ENCODE measurements at regions not wholly inside any gene's neighbourhood (a gene's known extent, or its start where the extent isn't known, plus 50 kb on each side); places are given as distances from the start of the nearest gene placed in this dataset.

DNA sequence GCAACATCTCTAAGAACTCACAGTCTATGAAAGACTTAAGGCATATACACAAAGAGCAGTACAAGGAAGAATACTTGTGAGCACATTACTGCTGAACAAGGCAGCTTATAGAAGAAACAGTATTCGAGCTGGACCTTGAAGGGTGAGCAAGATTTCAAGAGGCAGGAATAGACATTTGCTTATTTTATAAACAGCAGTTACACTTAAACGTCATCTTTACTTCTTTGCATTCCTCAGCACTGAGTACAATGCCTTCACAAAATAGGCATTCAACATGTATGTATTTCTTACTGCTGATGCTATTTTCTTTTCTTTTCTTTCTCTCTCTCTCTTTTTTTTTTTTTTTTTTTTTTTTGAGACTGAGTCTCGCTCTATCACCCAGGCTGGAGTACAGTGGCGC is 205.8 kb downstream of the ZIC4 start:
- H3K4me1 ChIP-seq (ENCODE audit: control insufficient read depth, insufficient read depth, low read length) = no peaks in the 10 kb centered on the region
- H3K27me3 ChIP-seq (ENCODE audit: control insufficient read depth, insufficient read depth, low read length) = no peaks in the 10 kb centered on the region

DNA sequence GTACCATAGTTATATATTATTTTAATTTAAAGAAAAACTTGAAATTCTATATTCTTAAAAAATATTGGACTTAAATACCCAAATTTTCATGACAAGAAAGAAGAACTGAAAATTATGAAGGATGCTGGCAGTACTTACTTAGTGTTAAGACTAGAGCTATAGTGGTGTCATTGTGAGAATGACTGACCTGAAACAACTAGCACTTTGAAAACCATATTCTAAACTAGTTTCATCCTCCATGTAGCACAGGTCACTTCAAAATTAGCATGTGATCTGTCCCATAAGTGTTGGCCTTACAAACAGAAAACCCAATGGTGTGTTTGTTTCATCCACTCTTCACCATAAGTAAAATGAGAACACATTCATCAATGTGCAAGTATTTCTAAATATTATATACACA is 208.6 kb downstream of the ZIC4 start:
- Histone ChIP-seq H3K9me3 (ENCODE audit: control insufficient read depth, insufficient read depth, low read length) (no peaks in the 10 kb centered on the region), H3K36me3 (ENCODE audit: control insufficient read depth, insufficient read depth, low read length) (no peaks in the 10 kb centered on the region), H3K4me1 (ENCODE audit: control insufficient read depth, insufficient read depth, low read length) (no peaks in the 10 kb centered on the region), H3K27me3 (ENCODE audit: control insufficient read depth, insufficient read depth, low read length) (no peaks in the 10 kb centered on the region), H3K9ac (ENCODE audit: low read depth, low read length) (no peak overlapping the region), H3K27ac (ENCODE audit: low read depth, low read length) (no peak overlapping the region), H3K4me3 (ENCODE audit: low read depth, low read length) (no peak overlapping the region)

More for the DNA sequence above, 205.8 kb downstream of the ZIC4 start:
- Histone ChIP-seq H3K9me3 (ENCODE audit: control insufficient read depth, insufficient read depth, low read length) (no peaks in the 10 kb centered on the region), H3K4me3 (ENCODE audit: low read depth, low read length) (no peak overlapping the region), H3K9ac (ENCODE audit: low read depth, low read length) (no peak overlapping the region), H3K27ac (ENCODE audit: low read depth, low read length) (no peak overlapping the region), H3K36me3 (ENCODE audit: control insufficient read depth, insufficient read depth, low read length) (no peaks in the 10 kb centered on the region)

DNA sequence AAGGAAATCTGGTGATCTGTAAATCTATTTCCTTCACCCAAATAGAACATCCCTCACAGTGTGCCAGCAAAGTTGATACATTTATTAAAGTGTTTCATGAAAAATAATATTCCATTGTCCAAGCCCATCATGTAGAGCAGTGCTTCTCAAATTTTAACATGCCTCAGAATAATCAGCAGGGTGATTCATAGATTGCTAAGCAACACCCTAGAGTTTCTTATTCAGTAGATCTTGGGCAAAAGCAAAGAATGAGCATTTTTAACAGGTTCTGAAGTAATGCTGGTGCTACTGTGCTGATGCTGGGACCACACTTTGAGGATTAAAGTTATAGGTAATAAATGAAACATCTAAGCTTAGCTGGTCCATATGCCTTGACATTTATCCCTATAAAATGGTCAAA is 210.5 kb downstream of the ZIC4 start:
- Histone ChIP-seq H3K4me3 (ENCODE audit: low read depth, low read length) (no peak overlapping the region), H3K9ac (ENCODE audit: low read depth, low read length) (no peak overlapping the region), H3K27ac (ENCODE audit: low read depth, low read length) (no peak overlapping the region), H3K27me3 (ENCODE audit: control insufficient read depth, insufficient read depth, low read length) (no peaks in the 10 kb centered on the region), H3K36me3 (ENCODE audit: control insufficient read depth, insufficient read depth, low read length) (no peaks in the 10 kb centered on the region), H3K4me1 (ENCODE audit: control insufficient read depth, insufficient read depth, low read length) (no peaks in the 10 kb centered on the region), H3K9me3 (ENCODE audit: control insufficient read depth, insufficient read depth, low read length) (no peaks in the 10 kb centered on the region)

DNA sequence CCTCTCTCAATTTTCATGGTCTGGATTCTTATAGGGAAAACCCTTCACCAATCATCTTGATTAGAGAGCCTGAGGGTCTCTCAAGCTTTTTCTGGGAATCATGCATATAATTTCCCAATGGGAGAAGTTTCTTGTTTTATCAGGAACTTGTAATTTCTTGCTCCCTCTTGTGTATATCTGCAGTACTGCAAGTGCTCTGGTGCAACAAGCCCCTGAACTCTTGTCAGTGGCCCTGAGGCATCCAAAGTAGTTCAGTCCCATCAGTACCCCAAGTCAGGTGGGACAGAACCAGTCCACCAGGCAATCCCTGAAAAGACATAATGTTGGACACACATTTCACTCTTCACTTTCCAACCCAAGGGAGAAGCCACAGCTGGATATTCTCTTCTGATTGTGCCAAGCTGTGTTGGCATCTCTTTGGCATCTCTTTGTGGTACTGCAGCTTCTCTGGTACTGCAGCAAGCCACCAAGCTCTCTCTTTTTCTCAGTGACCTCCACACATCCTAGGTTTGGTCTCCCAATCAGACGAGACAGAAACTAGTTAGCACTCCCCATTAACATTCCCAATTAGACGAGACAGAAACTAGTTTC is 214.5 kb downstream of the ZIC4 start:
- H3K4me1 ChIP-seq (ENCODE audit: control insufficient read depth, insufficient read depth, low read length) = no peaks in the 10 kb centered on the region
- H3K36me3 ChIP-seq (ENCODE audit: control insufficient read depth, insufficient read depth, low read length) = no peaks in the 10 kb centered on the region
- H3K27ac ChIP-seq (ENCODE audit: low read depth, low read length) = no peak overlapping the region
- H3K27me3 ChIP-seq (ENCODE audit: control insufficient read depth, insufficient read depth, low read length) = no peaks in the 10 kb centered on the region
- no peak overlapping the region for H3K4me3 ChIP-seq (ENCODE audit: low read depth, low read length)
- H3K9ac ChIP-seq (ENCODE audit: low read depth, low read length) = no peak overlapping the region
- no peaks in the 10 kb centered on the region for H3K9me3 ChIP-seq (ENCODE audit: control insufficient read depth, insufficient read depth, low read length)

DNA sequence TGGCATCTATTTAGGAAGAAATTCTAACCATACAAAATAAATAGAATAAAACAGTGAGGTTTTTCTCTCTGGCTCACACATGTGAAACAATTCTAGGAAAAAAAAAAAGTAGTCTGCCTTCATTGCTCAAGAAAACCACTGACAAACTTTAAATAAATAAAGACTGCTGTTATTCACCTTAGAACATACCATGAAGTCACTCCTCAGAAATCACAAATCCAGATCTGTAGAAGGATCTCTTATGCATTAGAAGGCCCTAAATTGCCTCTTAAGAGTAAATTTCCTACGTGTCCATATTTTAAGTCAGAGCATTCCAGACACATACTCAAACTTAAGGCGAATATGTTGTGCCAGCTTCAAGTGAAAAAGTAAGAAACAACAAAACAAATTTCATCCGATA is 217.3 kb downstream of the ZIC4 start:
- Histone ChIP-seq H3K36me3 (ENCODE audit: control insufficient read depth, insufficient read depth, low read length) (no peaks in the 10 kb centered on the region), H3K4me1 (ENCODE audit: control insufficient read depth, insufficient read depth, low read length) (no peaks in the 10 kb centered on the region), H3K4me3 (ENCODE audit: low read depth, low read length) (no peak overlapping the region), H3K27me3 (ENCODE audit: control insufficient read depth, insufficient read depth, low read length) (no peaks in the 10 kb centered on the region), H3K27ac (ENCODE audit: low read depth, low read length) (no peak overlapping the region), H3K9ac (ENCODE audit: low read depth, low read length) (no peak overlapping the region), H3K9me3 (ENCODE audit: control insufficient read depth, insufficient read depth, low read length) (no peaks in the 10 kb centered on the region)

DNA sequence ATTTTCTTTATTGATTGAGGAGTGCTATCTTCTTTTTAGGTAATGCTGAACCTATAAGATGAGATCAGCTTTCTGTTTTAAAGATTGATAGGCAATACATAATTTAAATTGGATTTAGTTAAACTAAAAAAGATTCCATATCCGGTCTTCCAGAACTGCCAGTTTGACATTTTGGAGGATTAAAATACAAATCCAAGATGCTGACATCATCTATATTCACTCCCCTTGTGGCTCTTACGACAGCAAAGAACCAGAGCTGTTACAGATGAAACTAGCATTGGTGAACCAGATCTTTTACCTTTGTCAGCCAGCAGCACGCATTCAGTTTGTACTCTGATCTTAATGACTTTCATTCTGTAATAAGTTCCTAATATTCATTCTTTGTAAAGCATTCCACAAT is 218.7 kb downstream of the ZIC4 start:
- no peaks in the 10 kb centered on the region for H3K9me3 ChIP-seq (ENCODE audit: control insufficient read depth, insufficient read depth, low read length)
- no peaks in the 10 kb centered on the region for H3K36me3 ChIP-seq (ENCODE audit: control insufficient read depth, insufficient read depth, low read length)
- H3K4me3 ChIP-seq (ENCODE audit: low read depth, low read length) = no peak overlapping the region
- H3K27me3 ChIP-seq (ENCODE audit: control insufficient read depth, insufficient read depth, low read length) = no peaks in the 10 kb centered on the region
- H3K4me1 ChIP-seq (ENCODE audit: control insufficient read depth, insufficient read depth, low read length) = no peaks in the 10 kb centered on the region
- no peak overlapping the region for H3K9ac ChIP-seq (ENCODE audit: low read depth, low read length)
- H3K27ac ChIP-seq (ENCODE audit: low read depth, low read length) = no peak overlapping the region

- Histone ChIP-seq H3K4me3 (ENCODE audit: low read depth, low read length) (no peak overlapping the region), H3K9me3 (ENCODE audit: control insufficient read depth, insufficient read depth, low read length) (no peaks in the 10 kb centered on the region), H3K27ac (ENCODE audit: low read depth, low read length) (no peak overlapping the region), H3K27me3 (ENCODE audit: control insufficient read depth, insufficient read depth, low read length) (no peaks in the 10 kb centered on the region), H3K36me3 (ENCODE audit: control insufficient read depth, insufficient read depth, low read length) (no peaks in the 10 kb centered on the region), H3K9ac (ENCODE audit: low read depth, low read length) (no peak overlapping the region), H3K4me1 (ENCODE audit: control insufficient read depth, insufficient read depth, low read length) (no peaks in the 10 kb centered on the region)
Measured at GRCh38 chr3:147185781-147186180, 220.6 kb downstream of the ZIC4 start.

GRCh38 chr3:147184794-147185193 is 221.5 kb downstream of the ZIC4 start:
- Histone ChIP-seq H3K4me3 (ENCODE audit: low read depth, low read length) (no peak overlapping the region), H3K27ac (ENCODE audit: low read depth, low read length) (no peak overlapping the region), H3K4me1 (ENCODE audit: control insufficient read depth, insufficient read depth, low read length) (no peaks in the 10 kb centered on the region), H3K36me3 (ENCODE audit: control insufficient read depth, insufficient read depth, low read length) (no peaks in the 10 kb centered on the region), H3K27me3 (ENCODE audit: control insufficient read depth, insufficient read depth, low read length) (no peaks in the 10 kb centered on the region), H3K9me3 (ENCODE audit: control insufficient read depth, insufficient read depth, low read length) (no peaks in the 10 kb centered on the region), H3K9ac (ENCODE audit: low read depth, low read length) (no peak overlapping the region)

GRCh38 chr3:147173257-147173656 is 233.1 kb downstream of the ZIC4 start:
- Histone ChIP-seq H3K4me1 (ENCODE audit: control insufficient read depth, insufficient read depth, low read length) (no peaks in the 10 kb centered on the region), H3K4me3 (ENCODE audit: low read depth, low read length) (no peak overlapping the region), H3K9me3 (ENCODE audit: control insufficient read depth, insufficient read depth, low read length) (no peaks in the 10 kb centered on the region), H3K9ac (ENCODE audit: low read depth, low read length) (no peak overlapping the region), H3K27me3 (ENCODE audit: control insufficient read depth, insufficient read depth, low read length) (no peaks in the 10 kb centered on the region), H3K36me3 (ENCODE audit: control insufficient read depth, insufficient read depth, low read length) (no peaks in the 10 kb centered on the region), H3K27ac (ENCODE audit: low read depth, low read length) (no peak overlapping the region)

GRCh38 chr3:147162743-147163142 is 243.6 kb downstream of the ZIC4 start:
- Histone ChIP-seq H3K4me3 (ENCODE audit: low read depth, low read length) (no peak overlapping the region), H3K9ac (ENCODE audit: low read depth, low read length) (no peak overlapping the region), H3K9me3 (ENCODE audit: control insufficient read depth, insufficient read depth, low read length) (no peaks in the 10 kb centered on the region), H3K4me1 (ENCODE audit: control insufficient read depth, insufficient read depth, low read length) (peaks cover 7% of the 10 kb centered on the region; the same call in 1 of the 2 replicates), H3K27ac (ENCODE audit: low read depth, low read length) (no peak overlapping the region), H3K27me3 (ENCODE audit: control insufficient read depth, insufficient read depth, low read length) (no peaks in the 10 kb centered on the region), H3K36me3 (ENCODE audit: control insufficient read depth, insufficient read depth, low read length) (no peaks in the 10 kb centered on the region)

GRCh38 chr3:147161833-147162232 is 244.5 kb downstream of the ZIC4 start:
- Histone ChIP-seq H3K36me3 (ENCODE audit: control insufficient read depth, insufficient read depth, low read length) (no peaks in the 10 kb centered on the region), H3K27me3 (ENCODE audit: control insufficient read depth, insufficient read depth, low read length) (no peaks in the 10 kb centered on the region), H3K4me3 (ENCODE audit: low read depth, low read length) (no peak overlapping the region), H3K4me1 (ENCODE audit: control insufficient read depth, insufficient read depth, low read length) (peaks cover 7% of the 10 kb centered on the region; the same call in 1 of the 2 replicates), H3K27ac (ENCODE audit: low read depth, low read length) (no peak overlapping the region), H3K9ac (ENCODE audit: low read depth, low read length) (no peak overlapping the region), H3K9me3 (ENCODE audit: control insufficient read depth, insufficient read depth, low read length) (no peaks in the 10 kb centered on the region)

- H3K9me3 ChIP-seq (ENCODE audit: control insufficient read depth, insufficient read depth, low read length) = no peaks in the 10 kb centered on the region
- no peak overlapping the region for H3K4me3 ChIP-seq (ENCODE audit: low read depth, low read length)
- no peak overlapping the region for H3K9ac ChIP-seq (ENCODE audit: low read depth, low read length)
- no peaks in the 10 kb centered on the region for H3K27me3 ChIP-seq (ENCODE audit: control insufficient read depth, insufficient read depth, low read length)
- peaks cover 7% of the 10 kb centered on the region; the same call in 1 of the 2 replicates for H3K4me1 ChIP-seq (ENCODE audit: control insufficient read depth, insufficient read depth, low read length)
- no peak overlapping the region for H3K27ac ChIP-seq (ENCODE audit: low read depth, low read length)
- no peaks in the 10 kb centered on the region for H3K36me3 ChIP-seq (ENCODE audit: control insufficient read depth, insufficient read depth, low read length)
Measured at GRCh38 chr3:147160984-147161383, 245.4 kb downstream of the ZIC4 start.
